ENCODE measurements at regions not wholly inside any gene's neighbourhood (a gene's known extent, or its start where the extent isn't known, plus 50 kb on each side); places are given as distances from the start of the nearest gene placed in this dataset.
"Not testable (repeated sequence)": the region's sequence is repeated elsewhere in the genome, so short reads cannot be mapped to it uniquely, and the experiment has no call there.

- no peaks in the 10 kb centered on the region for H3F3A ChIP-seq (ENCODE audit: insufficient read depth)
- in situ Hi-C loops (cut with MboI): no loop called here
- peaks cover 21% of the 10 kb centered on the region for H3K27me3 ChIP-seq (replicated peaks; ENCODE audit: insufficient read depth)
- peaks cover 15% of the 10 kb centered on the region for H3K4me1 ChIP-seq (ENCODE audit: insufficient read depth)
- no peaks in the 10 kb centered on the region for H3K9me2 ChIP-seq (ENCODE audit: insufficient read depth)
- no peak for DNase-seq
- no peak overlapping the region for H3K4me2 ChIP-seq (ENCODE audit: unreplicated experiment)
- H3K36me3 ChIP-seq (ENCODE audit: low read depth): no peaks in the 10 kb centered on the region
- TF ChIP-seq EZH2 (IDR thresholded peaks at IDR 0.05; ENCODE audit: insufficient read depth, poor library complexity, severe bottlenecking) (no peak), EZH2phosphoT487 (IDR thresholded peaks at IDR 0.05; ENCODE audit: insufficient read depth, low read depth) (no peak)
- no peak overlapping the region for H3K9ac ChIP-seq
- 73 to 75% methylated on average over 2 of the region's 2 CpGs for WGBS, 2 experiments (ENCODE audit: low coverage in 1 of 2, low lambda C conversion rate in 2 of 2, missing lambda C conversion rate in 2 of 2)
- no peak overlapping the region for H3K27ac ChIP-seq
- no peak overlapping the region for H3K4me3 ChIP-seq
- H3K79me2 ChIP-seq (ENCODE audit: insufficient read depth): no peaks in the 10 kb centered on the region
- no peak overlapping the region for H2AFZ ChIP-seq
- no peaks in the 10 kb centered on the region for H4K20me1 ChIP-seq (ENCODE audit: insufficient read depth)
- H3K9me3 ChIP-seq (ENCODE audit: low read depth): no peaks in the 10 kb centered on the region
These were observed 157.4 kb downstream of the FOXL1 start for GRCh38 chr16:86735727-86736126.

DNA sequence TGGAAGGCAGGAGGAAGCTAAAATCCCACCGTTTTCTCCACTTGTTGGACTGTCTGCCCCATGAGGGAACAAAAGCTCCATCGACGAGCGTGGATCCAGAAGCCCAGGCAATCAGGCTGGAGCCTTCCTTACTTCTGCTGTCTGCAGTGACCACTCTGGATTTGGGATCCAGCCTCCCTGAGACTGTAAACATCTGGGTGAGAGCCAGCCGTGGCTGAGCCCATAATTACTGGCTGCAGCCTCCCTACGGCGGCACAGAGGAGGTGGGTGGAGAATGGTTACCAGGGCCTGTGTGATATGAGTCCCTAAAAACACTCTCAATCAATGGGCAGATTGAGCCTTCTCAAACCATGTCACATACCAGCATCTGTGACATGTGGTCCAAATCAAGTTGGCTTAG lies 158.2 kb downstream of the FOXL1 start:
- H3K27ac ChIP-seq: no peak overlapping the region
- no peaks in the 10 kb centered on the region for H3K79me2 ChIP-seq (ENCODE audit: insufficient read depth)
- no peaks in the 10 kb centered on the region for H4K20me1 ChIP-seq (ENCODE audit: insufficient read depth)
- no peak overlapping the region for H2AFZ ChIP-seq
- no peaks in the 10 kb centered on the region for H3F3A ChIP-seq (ENCODE audit: insufficient read depth)
- TF ChIP-seq EZH2phosphoT487 (IDR thresholded peaks at IDR 0.05; ENCODE audit: insufficient read depth, low read depth) (no peak), EZH2 (IDR thresholded peaks at IDR 0.05; ENCODE audit: insufficient read depth, poor library complexity, severe bottlenecking) (no peak)
- H3K4me2 ChIP-seq (ENCODE audit: unreplicated experiment): no peak overlapping the region
- no peak for DNase-seq
- no peak overlapping the region for H3K4me3 ChIP-seq
- no peaks in the 10 kb centered on the region for H3K36me3 ChIP-seq (ENCODE audit: low read depth)
- in situ Hi-C loops (cut with MboI): no loop called here
- no peaks in the 10 kb centered on the region for H3K9me3 ChIP-seq (ENCODE audit: low read depth)
- H3K9me2 ChIP-seq (ENCODE audit: insufficient read depth): no peaks in the 10 kb centered on the region
- peaks cover 18% of the 10 kb centered on the region for H3K4me1 ChIP-seq (ENCODE audit: insufficient read depth)
- H3K27me3 ChIP-seq (replicated peaks; ENCODE audit: insufficient read depth): peaks cover 14% of the 10 kb centered on the region
- WGBS, 2 experiments (ENCODE audit: low coverage in 1 of 2, low lambda C conversion rate in 2 of 2, missing lambda C conversion rate in 2 of 2): 86 to 87% methylated on average over 7 of the region's 7 CpGs
- no peak overlapping the region for H3K9ac ChIP-seq

- Histone ChIP-seq H3F3A (ENCODE audit: insufficient read depth) (no peaks in the 10 kb centered on the region), H3K36me3 (ENCODE audit: low read depth) (no peaks in the 10 kb centered on the region), H3K9me2 (ENCODE audit: insufficient read depth) (no peaks in the 10 kb centered on the region), H3K27me3 (replicated peaks; ENCODE audit: insufficient read depth) (peaks cover 8% of the 10 kb centered on the region; the same call in 1 of the 2 replicates), H3K27ac (no peak overlapping the region), H3K4me1 (ENCODE audit: insufficient read depth) (peaks cover 21% of the 10 kb centered on the region), H3K4me2 (ENCODE audit: unreplicated experiment) (no peak overlapping the region), H2AFZ (no peak overlapping the region), H3K79me2 (ENCODE audit: insufficient read depth) (no peaks in the 10 kb centered on the region), H4K20me1 (ENCODE audit: insufficient read depth) (no peaks in the 10 kb centered on the region), H3K9ac (no peak overlapping the region), H3K9me3 (ENCODE audit: low read depth) (no peaks in the 10 kb centered on the region), H3K4me3 (no peak overlapping the region)
- in situ Hi-C loops (cut with MboI): no loop called here
- no peak for TF ChIP-seq EZH2 (IDR thresholded peaks at IDR 0.05; ENCODE audit: insufficient read depth, poor library complexity, severe bottlenecking)
- no peak for DNase-seq
- WGBS, 2 experiments (ENCODE audit: low coverage in 1 of 2, low lambda C conversion rate in 2 of 2, missing lambda C conversion rate in 2 of 2): 85 to 87% methylated on average over 7 of the region's 7 CpGs
These were observed 158.7 kb downstream of the FOXL1 start for GRCh38 chr16:86737083-86737482.

DNA sequence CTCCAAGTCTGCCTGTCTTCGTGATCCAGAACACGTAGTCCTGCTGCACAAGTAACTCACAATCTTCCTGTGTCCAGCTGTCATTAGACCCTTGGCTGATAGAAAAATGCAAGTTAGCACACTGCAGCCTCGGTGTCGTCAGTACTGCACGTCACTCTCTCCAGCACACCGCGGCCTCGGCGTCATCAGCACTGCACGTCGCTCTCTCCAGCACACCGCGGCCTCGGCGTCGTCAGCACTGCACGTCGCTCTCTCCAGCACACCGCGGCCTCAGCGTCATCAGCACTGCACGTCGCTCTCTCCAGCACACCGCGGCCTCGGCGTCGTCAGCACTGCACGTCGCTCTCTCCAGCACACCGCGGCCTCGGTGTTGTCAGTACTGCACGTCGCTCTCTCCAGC lies 160.0 kb downstream of the FOXL1 start:
- H2AFZ ChIP-seq; H3K9me2 ChIP-seq (ENCODE audit: insufficient read depth); H3K9me3 ChIP-seq (ENCODE audit: low read depth); H3K27ac ChIP-seq; DNase-seq; H3F3A ChIP-seq (ENCODE audit: insufficient read depth); H4K20me1 ChIP-seq (ENCODE audit: insufficient read depth); H3K9ac ChIP-seq; H3K4me2 ChIP-seq (ENCODE audit: unreplicated experiment); H3K27me3 ChIP-seq (replicated peaks; ENCODE audit: insufficient read depth); H3K79me2 ChIP-seq (ENCODE audit: insufficient read depth); H3K36me3 ChIP-seq (ENCODE audit: low read depth); H3K4me3 ChIP-seq; in situ Hi-C loops (cut with MboI): not testable (repeated sequence)
- peaks cover 11% of the 10 kb centered on the region for H3K4me1 ChIP-seq (ENCODE audit: insufficient read depth)
- WGBS, 2 experiments (ENCODE audit: low coverage in 1 of 2, low lambda C conversion rate in 2 of 2, missing lambda C conversion rate in 2 of 2): 94 to 95% methylated on average over 17 to 35 of the region's 35 CpGs

DNA sequence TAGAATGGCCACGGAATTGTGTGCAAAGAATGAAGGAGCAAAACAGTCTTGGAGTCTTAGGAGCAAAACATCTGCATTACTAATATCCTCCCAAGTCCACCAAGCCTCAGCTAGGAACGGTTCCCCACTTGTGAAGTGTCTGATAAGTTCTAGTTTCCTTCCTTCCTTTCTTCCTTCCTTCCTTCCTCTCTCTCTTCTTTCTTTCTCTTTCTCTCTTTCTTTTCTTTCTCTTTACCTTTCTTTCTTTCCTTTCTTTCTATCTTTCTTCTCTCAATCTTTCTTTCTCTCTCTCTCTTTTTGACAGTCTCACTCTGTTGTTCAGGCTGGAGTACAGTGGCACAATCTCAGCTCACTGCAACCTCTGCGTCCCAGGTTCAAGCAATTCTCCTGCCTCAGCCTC lies 160.8 kb downstream of the FOXL1 start:
- no peaks in the 10 kb centered on the region for H3K79me2 ChIP-seq (ENCODE audit: insufficient read depth)
- H3K4me1 ChIP-seq (ENCODE audit: insufficient read depth): peaks cover 10% of the 10 kb centered on the region; the same call in 1 of the 2 replicates
- in situ Hi-C loops (cut with MboI): no loop called here
- 0 out of 2 replicates have a peak, but pooled peaks cover 7% of the 10 kb centered on the region for H3K27me3 ChIP-seq (replicated peaks; ENCODE audit: insufficient read depth)
- no peaks in the 10 kb centered on the region for H3F3A ChIP-seq (ENCODE audit: insufficient read depth)
- TF ChIP-seq EZH2phosphoT487 (IDR thresholded peaks at IDR 0.05; ENCODE audit: insufficient read depth, low read depth) (no peak), EZH2 (IDR thresholded peaks at IDR 0.05; ENCODE audit: insufficient read depth, poor library complexity, severe bottlenecking) (no peak)
- no peak overlapping the region for H2AFZ ChIP-seq
- DNase-seq: no peak
- no peaks in the 10 kb centered on the region for H3K36me3 ChIP-seq (ENCODE audit: low read depth)
- 75 to 78% methylated on average over 3 of the region's 3 CpGs for WGBS, 2 experiments (ENCODE audit: low coverage in 1 of 2, low lambda C conversion rate in 2 of 2, missing lambda C conversion rate in 2 of 2)
- no peaks in the 10 kb centered on the region for H3K9me3 ChIP-seq (ENCODE audit: low read depth)
- no peak overlapping the region for H3K9ac ChIP-seq
- H3K4me3 ChIP-seq: no peak overlapping the region
- H3K27ac ChIP-seq: no peak overlapping the region
- no peaks in the 10 kb centered on the region for H4K20me1 ChIP-seq (ENCODE audit: insufficient read depth)
- no peak overlapping the region for H3K4me2 ChIP-seq (ENCODE audit: unreplicated experiment)
- H3K9me2 ChIP-seq (ENCODE audit: insufficient read depth): no peaks in the 10 kb centered on the region

All from GM23248 (cell line).